Astrocyte (in vitro differentiated cells and primary cell): ENCODE measurements at regions not wholly inside any gene's neighbourhood (a gene's known extent, or its start where the extent isn't known, plus 50 kb on each side); places are given as distances from the start of the nearest gene placed in this dataset.

Experiments used
- DNase-seq: peaks from one replicate; pipeline ENCODE4 v3.0.0-alpha.2; 2010; ENCODE audit warnings: low read depth
- FAIRE-seq: peaks from 2 replicates; lab custom pipeline; 2011; peaks lifted over from hg19 to GRCh38; lab: Jason Lieb, UNC
- H2AFZ ChIP-seq: 2 replicates; pipeline ENCODE4 v1.6.0; 2012; ENCODE audit warnings: low read depth, low read length, inconsistent platforms
- H3K27ac ChIP-seq: 2 replicates; pipeline ENCODE4 v1.5.1; 2011; ENCODE audit warnings: low read depth, low read length, inconsistent platforms
- H3K27me3 ChIP-seq: 2 replicates; pipeline ENCODE4 v1.6.0; 2011; ENCODE audit warnings: low read length, inconsistent platforms; ENCODE audit not compliant: insufficient read depth
- H3K36me3 ChIP-seq: 2 replicates; pipeline ENCODE4 v1.5.1; 2011; ENCODE audit warnings: low read length, inconsistent platforms; ENCODE audit not compliant: insufficient read depth
- H3K4me1 ChIP-seq: 2 replicates; pipeline ENCODE4 v1.5.1; 2011; ENCODE audit warnings: low read length, inconsistent platforms; ENCODE audit not compliant: insufficient read depth
- H3K4me2 ChIP-seq: 2 replicates; pipeline ENCODE4 v1.6.0; 2012; ENCODE audit warnings: low read length, inconsistent platforms
- H3K4me3 ChIP-seq: 2 replicates; pipeline ENCODE4 v1.5.1; 2011; ENCODE audit warnings: low read depth, mild to moderate bottlenecking, low read length, inconsistent platforms; ENCODE audit not compliant: insufficient read depth
- H3K79me2 ChIP-seq: 2 replicates; pipeline ENCODE4 v1.6.0; 2012; ENCODE audit warnings: mild to moderate bottlenecking, low read length, inconsistent platforms; ENCODE audit not compliant: insufficient read depth
- H3K9ac ChIP-seq: 2 replicates; pipeline ENCODE4 v1.6.0; 2012; ENCODE audit warnings: mild to moderate bottlenecking, low read length, inconsistent platforms
- H3K9me3 ChIP-seq: 2 replicates; pipeline ENCODE4 v1.5.1; 2012; ENCODE audit warnings: low read depth, mild to moderate bottlenecking, low read length, inconsistent platforms; ENCODE audit not compliant: insufficient read depth
- H4K20me1 ChIP-seq: 2 replicates; pipeline ENCODE4 v1.6.0; 2012; ENCODE audit warnings: low read length, inconsistent platforms; ENCODE audit not compliant: insufficient read depth
- H3K27ac Mint-ChIP-seq: one replicate; pipeline ENCODE4 v1.8.0; 2021; ENCODE audit warnings: mild to moderate bottlenecking, mixed read lengths; ENCODE audit not compliant: unreplicated experiment
- H3K27me3 Mint-ChIP-seq: one replicate; pipeline ENCODE4 v1.8.0; 2021; ENCODE audit warnings: low read depth, mixed read lengths; ENCODE audit not compliant: unreplicated experiment
- H3K36me3 Mint-ChIP-seq: one replicate; pipeline ENCODE4 v1.8.0; 2021; ENCODE audit warnings: low read depth, mixed read lengths; ENCODE audit not compliant: unreplicated experiment
- H3K4me1 Mint-ChIP-seq: one replicate; pipeline ENCODE4 v1.8.0; 2021; ENCODE audit warnings: low read depth, mixed read lengths; ENCODE audit not compliant: unreplicated experiment
- H3K4me3 Mint-ChIP-seq: one replicate; pipeline ENCODE4 v1.8.0; 2021; ENCODE audit warnings: mild to moderate bottlenecking, moderate library complexity, mixed read lengths; ENCODE audit not compliant: unreplicated experiment
- H3K9me3 Mint-ChIP-seq: one replicate; pipeline ENCODE4 v1.8.0; 2021; ENCODE audit warnings: mild to moderate bottlenecking, mixed read lengths; ENCODE audit not compliant: unreplicated experiment
- EZH2 ChIP-seq: IDR thresholded peaks from 2 replicates; pipeline ENCODE4 v1.6.1; 2012; ENCODE audit warnings: mild to moderate bottlenecking, low read length, inconsistent platforms; ENCODE audit not compliant: insufficient read depth
- TF ChIP-seq, protein P1 (sequence below): IDR thresholded peaks from 2 replicates; pipeline ENCODE4 v1.5.1; 2011; ENCODE audit warnings: low read depth, mild to moderate bottlenecking, inconsistent platforms, low read length, moderate library complexity; ENCODE audit not compliant: insufficient read depth

DNA sequence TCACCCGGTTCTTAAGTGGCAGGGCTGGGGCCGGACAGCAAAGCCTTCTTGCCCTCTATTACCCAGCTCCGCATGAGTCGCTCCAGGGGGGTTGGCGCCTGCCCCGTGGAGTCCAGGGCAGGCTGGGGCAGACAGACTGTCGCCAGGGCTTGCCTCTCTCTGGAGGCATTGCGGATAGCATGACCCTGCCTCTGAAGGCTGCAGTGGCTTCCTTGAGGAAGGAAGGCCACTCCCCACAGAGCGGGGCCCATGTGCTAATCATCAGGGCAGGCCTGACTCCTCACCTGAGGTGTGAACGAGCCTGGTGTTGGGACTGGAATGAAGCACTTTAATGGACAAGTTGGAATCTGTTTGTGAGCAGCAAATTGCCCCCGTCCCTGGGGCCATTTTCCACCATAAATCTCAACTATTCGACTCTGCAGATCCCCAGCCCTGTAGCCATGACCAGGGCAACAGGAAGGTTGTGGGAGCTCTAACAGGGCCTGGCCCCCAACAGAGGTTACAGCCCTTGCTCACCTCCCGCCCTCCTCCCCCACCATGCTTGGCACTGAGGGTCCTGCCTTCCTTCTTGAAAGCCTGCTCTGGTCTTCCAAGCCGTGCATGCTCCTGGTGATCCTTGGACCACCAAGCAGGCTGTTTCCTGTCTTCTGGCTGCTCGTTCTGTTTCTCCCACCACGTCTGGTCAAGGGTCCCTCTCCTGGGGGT is 144.9 kb upstream of the HAAO start:
- Histone ChIP-seq H3K27me3 (no peaks in the 10 kb centered on the region), H3K4me3 (no peak overlapping the region), H3K9me3 (no peaks in the 10 kb centered on the region), H3K36me3 (no peaks in the 10 kb centered on the region), H3K9ac (no peak overlapping the region), H2AFZ (no peak overlapping the region), H4K20me1 (no peaks in the 10 kb centered on the region), H3K4me2 (no peak overlapping the region), H3K4me1 (peaks cover 5% of the 10 kb centered on the region), H3K79me2 (no peaks in the 10 kb centered on the region), H3K27ac (no peak overlapping the region)
- DNase-seq (no peak), FAIRE-seq (no peak)
- peaks cover 24% of the 10 kb centered on the region for H3K27me3 Mint-ChIP-seq
- TF ChIP-seq, protein P1, sequence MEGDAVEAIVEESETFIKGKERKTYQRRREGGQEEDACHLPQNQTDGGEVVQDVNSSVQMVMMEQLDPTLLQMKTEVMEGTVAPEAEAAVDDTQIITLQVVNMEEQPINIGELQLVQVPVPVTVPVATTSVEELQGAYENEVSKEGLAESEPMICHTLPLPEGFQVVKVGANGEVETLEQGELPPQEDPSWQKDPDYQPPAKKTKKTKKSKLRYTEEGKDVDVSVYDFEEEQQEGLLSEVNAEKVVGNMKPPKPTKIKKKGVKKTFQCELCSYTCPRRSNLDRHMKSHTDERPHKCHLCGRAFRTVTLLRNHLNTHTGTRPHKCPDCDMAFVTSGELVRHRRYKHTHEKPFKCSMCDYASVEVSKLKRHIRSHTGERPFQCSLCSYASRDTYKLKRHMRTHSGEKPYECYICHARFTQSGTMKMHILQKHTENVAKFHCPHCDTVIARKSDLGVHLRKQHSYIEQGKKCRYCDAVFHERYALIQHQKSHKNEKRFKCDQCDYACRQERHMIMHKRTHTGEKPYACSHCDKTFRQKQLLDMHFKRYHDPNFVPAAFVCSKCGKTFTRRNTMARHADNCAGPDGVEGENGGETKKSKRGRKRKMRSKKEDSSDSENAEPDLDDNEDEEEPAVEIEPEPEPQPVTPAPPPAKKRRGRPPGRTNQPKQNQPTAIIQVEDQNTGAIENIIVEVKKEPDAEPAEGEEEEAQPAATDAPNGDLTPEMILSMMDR, result no peak
- TF ChIP-seq EZH2, result no peak
- no peaks in the 10 kb centered on the region for H3K36me3 Mint-ChIP-seq
- H3K9me3 Mint-ChIP-seq, result peaks cover 2% of the 10 kb centered on the region
- H3K27ac Mint-ChIP-seq, result no peak overlapping the region
- peaks cover 9% of the 10 kb centered on the region for H3K4me1 Mint-ChIP-seq
- H3K4me3 Mint-ChIP-seq, result no peak overlapping the region

DNA sequence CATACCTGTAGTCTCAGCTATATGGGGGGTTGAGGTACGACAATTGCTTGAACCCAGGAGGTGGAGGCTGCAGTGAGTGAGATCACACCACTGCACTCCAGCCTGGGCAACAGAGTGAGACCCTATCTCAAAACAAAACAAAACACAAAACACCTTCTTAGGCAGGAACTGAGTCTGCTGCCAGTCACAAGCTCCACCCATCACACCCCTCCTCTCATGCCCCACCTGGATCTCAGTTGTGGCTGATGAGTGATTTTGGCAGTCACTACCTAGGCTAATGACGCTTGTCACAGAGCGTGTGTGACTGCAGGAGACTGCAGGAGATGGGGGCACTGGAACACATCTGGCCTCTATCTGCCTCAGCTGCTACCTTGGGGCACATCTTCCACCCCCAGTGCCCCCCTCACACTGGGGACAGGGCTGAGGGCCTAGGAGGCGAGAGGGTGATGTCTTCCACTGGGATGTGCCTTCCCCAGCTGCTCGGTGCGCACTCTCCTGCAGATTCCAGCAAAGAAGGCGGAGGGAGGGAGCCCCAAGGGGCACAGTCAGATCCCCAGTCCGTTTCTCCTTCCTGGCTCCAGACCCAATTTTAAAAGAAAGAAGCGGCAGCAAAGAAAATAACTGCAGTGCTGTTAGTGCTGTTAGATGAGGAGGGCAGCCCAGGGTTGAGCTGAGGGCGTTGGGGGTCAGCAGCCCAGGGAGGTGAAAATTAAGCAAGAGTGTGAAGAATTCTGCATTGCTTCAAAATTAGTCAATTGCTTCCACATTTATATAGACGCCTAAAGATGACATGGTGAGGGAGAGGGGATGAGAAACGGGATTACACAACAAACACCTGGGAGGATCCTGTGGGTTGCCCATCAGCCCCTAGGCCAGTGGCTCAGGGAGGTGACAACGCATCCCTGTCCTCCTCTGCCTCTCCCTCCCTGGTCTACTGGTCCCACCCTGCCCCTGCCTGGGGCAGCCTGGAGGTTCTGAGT is 143.6 kb upstream of the HAAO start:
- H3K27ac Mint-ChIP-seq, result no peak overlapping the region
- H2AFZ ChIP-seq, result no peak overlapping the region
- TF ChIP-seq, protein P1, result no peak
- no peak for TF ChIP-seq EZH2

More for the DNA sequence above, 143.6 kb upstream of the HAAO start:
- Histone ChIP-seq H3K4me3 (no peak overlapping the region), H3K79me2 (no peaks in the 10 kb centered on the region), H3K27ac (no peak overlapping the region), H3K9me3 (no peaks in the 10 kb centered on the region), H3K27me3 (no peaks in the 10 kb centered on the region), H3K4me2 (no peak overlapping the region), H3K36me3 (no peaks in the 10 kb centered on the region), H3K9ac (no peak overlapping the region), H4K20me1 (no peaks in the 10 kb centered on the region), H3K4me1 (peaks cover 18% of the 10 kb centered on the region)
- DNase-seq, result no peak
- FAIRE-seq, result no peak
- Mint-ChIP-seq H3K9me3 (peaks cover 2% of the 10 kb centered on the region), H3K4me3 (no peak overlapping the region), H3K27me3 (peaks cover 12% of the 10 kb centered on the region), H3K36me3 (no peaks in the 10 kb centered on the region), H3K4me1 (peaks cover 15% of the 10 kb centered on the region)
